ENCODE measurements at regions not wholly inside any gene's neighbourhood (a gene's known extent, or its start where the extent isn't known, plus 50 kb on each side); places are given as distances from the start of the nearest gene placed in this dataset.

- peaks cover 0 to 6% of the 10 kb centered on the region in 2 donors for H3K27me3 ChIP-seq
- H3K9me3 ChIP-seq, result peaks cover 0 to 4% (median 0%) of the 10 kb centered on the region in 3 donors
- TF ChIP-seq CTCF (IDR thresholded peaks at IDR 0.05), result no peak
- intact Hi-C loops (cut with DNase I; ENCODE audit: low total_unique reads), result no loop called here
- DNase-seq, result no peak
- H3K4me1 ChIP-seq, result no peaks in the 10 kb centered on the region
- H3K36me3 ChIP-seq, result no peaks in the 10 kb centered on the region
- H3K4me3 ChIP-seq, result no peak overlapping the region
- no peak overlapping the region for H3K27ac ChIP-seq
Observed at GRCh38 chr3:43218156-43218555, 68.2 kb upstream of the SNRK start.

- Histone ChIP-seq H3K27ac (no peak overlapping the region), H3K4me3 (no peak overlapping the region), H3K27me3 (peaks cover 0 to 6% of the 10 kb centered on the region in 2 donors), H3K4me1 (no peaks in the 10 kb centered on the region), H3K9me3 (peaks cover 0 to 1% (median 0%) of the 10 kb centered on the region in 3 donors), H3K36me3 (no peaks in the 10 kb centered on the region)
- intact Hi-C loops (cut with DNase I; ENCODE audit: low total_unique reads), result no loop called here
- no peak for DNase-seq
- no peak for TF ChIP-seq CTCF (IDR thresholded peaks at IDR 0.05)
Observed at GRCh38 chr3:43217633-43218032, 68.7 kb upstream of the SNRK start.

- Histone ChIP-seq H3K4me1 (no peaks in the 10 kb centered on the region), H3K27me3 (peaks cover 0 to 6% of the 10 kb centered on the region in 2 donors), H3K9me3 (no peaks in the 10 kb centered on the region), H3K36me3 (no peaks in the 10 kb centered on the region), H3K4me3 (no peak overlapping the region), H3K27ac (no peak overlapping the region)
- TF ChIP-seq CTCF (IDR thresholded peaks at IDR 0.05), result no peak
- intact Hi-C loops (cut with DNase I; ENCODE audit: low total_unique reads), result no loop called here
- no peak for DNase-seq
Observed at GRCh38 chr3:43217206-43217605, 69.1 kb upstream of the SNRK start.

GRCh38 chr3:43215663-43216275 is 70.6 kb upstream of the SNRK start:
- no peaks in the 10 kb centered on the region for H3K9me3 ChIP-seq
- peaks cover 0 to 5% (median 0%) of the 10 kb centered on the region in 4 donors for H3K4me1 ChIP-seq
- intact Hi-C loops (cut with DNase I; ENCODE audit: low total_unique reads), result no loop called here
- H3K36me3 ChIP-seq, result no peaks in the 10 kb centered on the region
- no peak overlapping the region for H3K27ac ChIP-seq
- DNase-seq, result no peak
- H3K4me3 ChIP-seq, result no peak overlapping the region
- TF ChIP-seq CTCF (IDR thresholded peaks at IDR 0.05), result no peak
- peaks cover 0 to 6% of the 10 kb centered on the region in 2 donors for H3K27me3 ChIP-seq

- intact Hi-C loops (cut with DNase I; ENCODE audit: low total_unique reads), result no loop called here
- no peak for TF ChIP-seq CTCF (IDR thresholded peaks at IDR 0.05)
- H3K27ac ChIP-seq, result no peak overlapping the region
Observed at GRCh38 chr3:43215138-43215537, 71.2 kb upstream of the SNRK start.

More at GRCh38 chr3:43215138-43215537, 71.2 kb upstream of the SNRK start:
- DNase-seq, result no peak
- Histone ChIP-seq H3K4me1 (peaks cover 0 to 9% (median 4%) of the 10 kb centered on the region in 4 donors), H3K4me3 (no peak overlapping the region), H3K27me3 (peaks cover 0 to 6% of the 10 kb centered on the region in 2 donors), H3K36me3 (no peaks in the 10 kb centered on the region), H3K9me3 (no peaks in the 10 kb centered on the region)
